NCI-H226 (cell line): ENCODE measurements at regions not wholly inside any gene's neighbourhood (a gene's known extent, or its start where the extent isn't known, plus 50 kb on each side); places are given as distances from the start of the nearest gene placed in this dataset.

ENCODE experiments used
- DNase-seq: peaks from one replicate; pipeline ENCODE4 v3.0.0-alpha.2; 2015

DNA sequence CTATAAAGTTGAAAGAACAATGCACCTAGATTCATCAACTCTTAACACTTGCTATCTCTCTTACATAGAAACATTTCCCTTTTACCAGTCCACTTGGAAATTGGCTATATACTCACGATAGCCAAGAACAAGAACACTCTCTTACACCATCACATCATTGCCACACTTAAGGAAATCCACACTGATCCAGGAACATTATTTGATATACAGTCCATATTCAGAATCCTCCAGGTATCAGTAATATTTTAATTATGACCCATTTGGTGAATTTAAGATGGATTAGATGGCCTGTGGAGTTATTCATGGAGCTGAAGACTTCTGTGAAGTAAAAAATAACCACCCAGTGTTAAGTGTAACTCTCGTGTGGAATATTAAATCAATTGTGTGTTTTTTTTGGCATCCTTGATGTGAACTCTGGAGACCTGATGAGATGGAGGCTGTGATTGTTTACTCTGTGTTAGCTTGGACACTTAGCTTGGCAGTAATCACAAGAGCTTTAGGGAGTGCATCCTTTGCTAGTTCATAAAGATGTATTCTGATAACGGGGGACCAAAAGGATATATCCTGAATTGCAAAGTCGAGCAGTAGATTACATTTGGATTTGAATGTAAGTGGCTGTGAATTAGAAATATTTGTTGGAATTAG lies 52.0 kb upstream of the ABL1 start:
- no peak for DNase-seq

DNA sequence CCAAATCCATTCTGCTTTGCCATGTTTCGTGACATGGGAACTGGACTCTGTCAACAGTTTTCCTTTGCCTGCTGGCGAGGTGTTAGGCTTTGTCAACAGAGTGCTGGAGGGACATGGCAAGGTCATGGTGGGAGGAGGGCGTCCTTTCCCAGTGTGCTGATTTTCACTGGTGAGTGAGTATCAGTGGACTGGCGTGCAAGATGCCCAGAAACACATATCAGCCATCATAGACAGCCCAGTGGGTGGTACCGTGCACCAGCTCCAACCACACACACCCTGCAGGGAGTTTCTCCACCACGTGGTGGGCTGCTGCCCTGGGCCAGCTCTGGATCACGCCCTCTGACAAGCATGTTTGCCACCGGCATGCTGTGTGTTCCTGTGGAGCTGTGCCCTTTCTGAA lies 50.0 kb upstream of the ABL1 start:
- no peak for DNase-seq
